ENCODE measurements at regions not wholly inside any gene's neighbourhood (a gene's known extent, or its start where the extent isn't known, plus 50 kb on each side); places are given as distances from the start of the nearest gene placed in this dataset.
"Not testable (repeated sequence)": the region's sequence is repeated elsewhere in the genome, so short reads cannot be mapped to it uniquely, and the experiment has no call there.

DNA sequence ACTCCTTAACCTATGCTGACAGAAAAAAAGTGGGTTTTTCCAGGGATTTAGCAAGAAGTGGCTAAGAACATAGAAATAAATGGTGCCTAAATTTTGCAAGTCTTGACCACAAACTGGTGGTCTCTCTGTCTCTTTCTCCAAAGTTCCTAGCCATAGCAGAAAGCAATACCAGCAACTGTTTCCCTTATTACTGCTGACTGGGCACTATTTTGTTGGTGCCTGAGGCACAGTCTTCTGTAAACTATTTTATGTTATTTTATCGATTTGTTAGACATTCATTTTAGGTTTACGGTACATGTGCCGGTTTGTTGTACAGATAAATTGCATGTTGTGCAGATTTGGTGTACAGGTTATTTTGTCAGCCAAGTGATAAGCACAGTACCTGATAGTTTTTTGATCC lies 234.6 kb upstream of the TECRL start:
- no peak overlapping the region for H3K27ac ChIP-seq
- TF ChIP-seq, protein P1, sequence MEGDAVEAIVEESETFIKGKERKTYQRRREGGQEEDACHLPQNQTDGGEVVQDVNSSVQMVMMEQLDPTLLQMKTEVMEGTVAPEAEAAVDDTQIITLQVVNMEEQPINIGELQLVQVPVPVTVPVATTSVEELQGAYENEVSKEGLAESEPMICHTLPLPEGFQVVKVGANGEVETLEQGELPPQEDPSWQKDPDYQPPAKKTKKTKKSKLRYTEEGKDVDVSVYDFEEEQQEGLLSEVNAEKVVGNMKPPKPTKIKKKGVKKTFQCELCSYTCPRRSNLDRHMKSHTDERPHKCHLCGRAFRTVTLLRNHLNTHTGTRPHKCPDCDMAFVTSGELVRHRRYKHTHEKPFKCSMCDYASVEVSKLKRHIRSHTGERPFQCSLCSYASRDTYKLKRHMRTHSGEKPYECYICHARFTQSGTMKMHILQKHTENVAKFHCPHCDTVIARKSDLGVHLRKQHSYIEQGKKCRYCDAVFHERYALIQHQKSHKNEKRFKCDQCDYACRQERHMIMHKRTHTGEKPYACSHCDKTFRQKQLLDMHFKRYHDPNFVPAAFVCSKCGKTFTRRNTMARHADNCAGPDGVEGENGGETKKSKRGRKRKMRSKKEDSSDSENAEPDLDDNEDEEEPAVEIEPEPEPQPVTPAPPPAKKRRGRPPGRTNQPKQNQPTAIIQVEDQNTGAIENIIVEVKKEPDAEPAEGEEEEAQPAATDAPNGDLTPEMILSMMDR (conservative IDR thresholded peaks at IDR 0.05) = no peak
- TF ChIP-seq ZFX (IDR thresholded peaks at IDR 0.05) = no peak

DNA sequence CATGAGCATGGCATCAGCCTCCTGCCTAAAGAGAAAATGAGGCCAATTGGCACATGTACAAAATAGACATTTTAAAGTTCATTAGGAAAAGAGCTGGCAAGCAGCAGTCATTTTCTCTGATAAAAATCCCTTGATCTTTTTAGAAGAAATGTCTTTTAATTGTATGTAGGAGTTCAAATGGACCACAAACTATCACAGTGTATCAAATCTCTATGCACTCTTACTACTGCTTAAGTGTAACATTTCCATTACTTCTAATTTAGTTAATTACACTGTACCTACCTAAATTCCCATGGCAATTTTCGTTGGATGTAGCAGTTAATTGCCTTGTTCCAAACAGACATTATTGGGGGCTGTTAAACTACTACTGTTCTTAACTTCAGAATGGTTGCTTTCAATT lies 233.7 kb upstream of the TECRL start:
- no peak overlapping the region for H3K27ac ChIP-seq
- TF ChIP-seq ZFX (IDR thresholded peaks at IDR 0.05) = no peak

DNA sequence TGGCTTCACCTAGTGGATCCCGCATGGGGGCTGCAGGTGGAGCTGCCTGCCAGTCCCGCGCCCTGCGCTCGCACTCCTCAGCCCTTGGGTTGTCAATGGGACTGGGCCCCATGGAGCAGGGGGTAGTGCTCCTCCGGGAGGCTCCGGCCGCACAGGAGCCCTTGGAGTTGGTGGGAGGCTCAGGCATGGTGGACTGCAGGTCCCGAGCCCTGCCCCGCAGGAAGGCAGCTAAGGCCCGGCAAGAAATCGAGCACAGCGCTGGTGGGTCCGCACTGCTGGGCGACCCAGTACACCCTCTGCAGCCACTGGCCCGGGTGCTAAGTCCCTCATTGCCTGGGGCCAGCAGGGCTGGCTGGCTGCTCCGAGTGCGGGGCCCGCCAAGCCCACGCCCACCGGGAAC lies 231.2 kb upstream of the TECRL start:
- not testable (repeated sequence) for H3K27ac ChIP-seq

DNA sequence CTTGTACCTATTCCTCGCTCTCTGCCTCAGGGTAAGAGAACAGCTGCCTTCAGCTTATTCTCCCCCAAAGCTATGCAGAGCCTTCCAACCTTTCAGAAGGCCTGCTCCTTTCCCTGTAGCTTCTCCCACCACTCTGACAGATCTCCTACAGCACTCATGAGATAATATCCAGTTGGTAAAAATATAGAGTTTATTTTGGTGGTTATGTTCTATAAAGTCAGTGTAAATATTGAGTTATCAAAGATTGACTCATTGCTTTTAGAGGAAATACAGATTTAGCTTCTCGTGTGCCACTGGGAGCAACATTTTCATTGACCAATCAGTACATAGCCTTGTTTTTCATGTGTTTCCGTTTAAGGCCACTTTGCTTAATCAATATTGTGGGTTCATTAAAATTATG lies 216.2 kb upstream of the TECRL start:
- no peak for TF ChIP-seq ZFX (IDR thresholded peaks at IDR 0.05)
- TF ChIP-seq, protein P1 (conservative IDR thresholded peaks at IDR 0.05) = no peak
- peak overlapping the region; percentile 36; the same call in 1 of the 2 replicates for H3K27ac ChIP-seq

DNA sequence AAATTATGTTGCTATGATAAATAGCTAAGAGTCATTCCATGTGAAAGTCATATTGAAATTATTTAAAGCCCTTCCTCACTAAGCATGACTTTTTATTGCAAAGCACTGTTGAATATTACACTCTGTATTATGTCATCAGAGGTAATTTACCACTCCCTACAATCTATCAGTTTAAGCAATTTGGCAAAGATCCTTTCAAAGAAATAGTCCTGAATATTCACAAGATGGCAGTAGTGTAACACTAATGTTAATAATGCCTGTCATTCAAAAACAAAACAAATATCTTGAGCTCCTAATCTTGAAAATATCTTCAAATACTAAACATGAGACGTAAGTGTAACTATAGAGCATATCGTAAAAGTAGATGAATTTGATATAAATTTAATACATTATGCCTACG lies 208.6 kb upstream of the TECRL start:
- TF ChIP-seq, protein P1 (conservative IDR thresholded peaks at IDR 0.05) = peak; percentile 59
- no peak for TF ChIP-seq ZFX (IDR thresholded peaks at IDR 0.05)
- no peak overlapping the region for H3K27ac ChIP-seq

DNA sequence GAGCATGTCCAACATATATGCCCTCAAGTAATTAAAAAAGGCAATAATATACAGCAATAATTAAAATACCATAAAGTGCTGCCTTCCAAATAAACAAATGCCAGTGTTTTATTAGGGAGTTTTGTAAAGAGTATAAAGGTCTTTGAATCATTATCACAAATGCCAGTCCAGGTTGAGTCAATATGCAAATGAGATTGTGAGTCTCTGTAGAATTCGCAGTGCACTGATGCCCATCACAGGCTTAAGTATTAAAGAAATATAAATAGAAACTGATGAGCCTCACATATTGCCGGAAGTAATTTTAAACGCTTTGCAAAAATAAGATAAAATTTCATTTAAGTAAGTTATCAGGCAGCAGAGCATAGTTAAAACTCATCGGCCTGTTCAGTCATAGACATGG lies 205.0 kb upstream of the TECRL start:
- TF ChIP-seq ZFX (IDR thresholded peaks at IDR 0.05) = no peak
- TF ChIP-seq, protein P1 (conservative IDR thresholded peaks at IDR 0.05) = no peak
- no peak overlapping the region for H3K27ac ChIP-seq

DNA sequence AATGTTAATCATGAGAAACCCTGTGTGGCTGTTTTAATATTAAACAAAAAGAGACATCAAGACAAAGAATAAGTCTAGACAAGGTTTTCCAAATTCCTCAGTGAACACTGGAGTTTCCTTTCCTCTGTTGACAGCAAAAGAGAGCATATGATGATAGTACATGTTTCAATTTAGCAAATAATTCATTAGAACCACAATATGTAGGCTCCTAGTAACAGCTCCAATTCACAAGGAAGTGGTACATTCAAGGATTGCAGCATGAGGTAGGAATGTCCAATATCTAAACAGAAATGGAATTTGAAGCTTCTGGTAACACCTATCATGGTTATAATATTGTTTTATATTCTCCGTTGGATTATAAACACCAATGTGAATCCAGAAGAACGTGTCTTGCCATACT lies 203.8 kb upstream of the TECRL start:
- TF ChIP-seq ZFX (IDR thresholded peaks at IDR 0.05) = no peak
- no peak overlapping the region for H3K27ac ChIP-seq

DNA sequence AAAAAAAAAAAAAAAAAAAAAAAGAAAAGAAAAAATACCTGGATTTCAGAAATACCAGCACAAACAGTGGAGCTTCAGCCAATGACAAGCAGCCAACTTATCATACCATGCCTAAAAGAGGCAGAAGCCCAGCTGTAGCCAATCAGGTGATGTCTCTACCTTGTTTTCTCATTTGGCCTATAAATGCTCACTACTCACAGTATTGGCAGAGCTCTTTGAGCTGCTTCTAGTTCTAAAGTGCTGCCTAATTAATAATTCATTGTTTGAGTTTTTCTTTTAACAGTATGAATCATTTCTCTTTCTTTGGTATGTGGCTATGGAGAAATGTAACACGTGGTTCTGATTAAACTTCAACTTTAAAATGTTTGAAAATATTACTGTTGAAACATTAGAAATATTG lies 188.8 kb upstream of the TECRL start:
- TF ChIP-seq ZFX (IDR thresholded peaks at IDR 0.05) = no peak
- TF ChIP-seq, protein P1 (conservative IDR thresholded peaks at IDR 0.05) = no peak
- no peak overlapping the region for H3K27ac ChIP-seq

DNA sequence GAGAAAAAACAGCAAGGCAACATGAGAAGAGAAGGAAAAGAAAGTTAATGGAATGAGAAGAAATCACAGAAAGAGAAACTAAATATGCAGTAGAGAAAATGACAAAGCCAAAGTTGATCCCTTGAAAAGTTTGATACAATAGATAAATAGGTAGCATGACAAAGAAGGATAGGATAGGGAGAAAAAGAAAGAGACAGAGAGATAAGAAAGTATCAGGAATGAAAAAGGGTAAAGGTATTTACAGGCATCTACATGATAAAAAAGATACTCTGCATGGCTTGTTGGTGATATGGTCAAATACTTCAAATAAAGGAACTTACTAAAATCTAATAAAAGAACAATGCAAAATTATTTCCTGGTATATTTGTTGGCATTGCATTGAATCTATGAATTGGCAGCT lies 185.5 kb upstream of the TECRL start:
- TF ChIP-seq, protein P1 (conservative IDR thresholded peaks at IDR 0.05) = no peak
- no peak for TF ChIP-seq ZFX (IDR thresholded peaks at IDR 0.05)
- no peak overlapping the region for H3K27ac ChIP-seq
